ENCODE measurements at regions not wholly inside any gene's neighbourhood (a gene's known extent, or its start where the extent isn't known, plus 50 kb on each side); places are given as distances from the start of the nearest gene placed in this dataset.

DNA sequence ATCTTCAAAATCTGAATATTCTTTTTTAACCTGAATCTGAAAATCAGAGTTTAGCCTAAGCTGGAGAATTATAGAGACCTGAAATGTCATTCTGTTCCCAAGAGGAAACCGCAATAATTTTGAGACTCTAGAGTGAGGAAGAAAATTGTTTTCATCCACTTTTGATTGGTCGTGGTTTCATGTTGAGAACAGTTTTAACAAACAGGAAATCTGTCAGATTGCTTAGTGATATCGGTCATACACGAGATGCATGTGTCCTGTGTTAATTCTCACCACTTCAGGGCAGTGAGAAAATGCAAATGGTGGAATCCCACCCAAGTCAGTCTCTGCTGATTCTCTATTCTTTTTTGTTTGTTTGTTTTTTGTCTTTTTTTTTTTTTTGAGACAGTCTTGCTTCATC, 1498.5 kb upstream of the TMEM132C start:
- TF ChIP-seq CTCF (conservative IDR thresholded peaks at IDR 0.05), result no peak
- TF ChIP-seq ZFX (IDR thresholded peaks at IDR 0.05), result no peak
